BLaER1 (cell line): ENCODE measurements at regions not wholly inside any gene's neighbourhood (a gene's known extent, or its start where the extent isn't known, plus 50 kb on each side); places are given as distances from the start of the nearest gene placed in this dataset.
"Not testable (repeated sequence)": the region's sequence is repeated elsewhere in the genome, so short reads cannot be mapped to it uniquely, and the experiment has no call there.

Source experiments
- H3K27ac ChIP-seq: shearing (Covaris generic); formaldehyde crosslinking; 2 replicates; pipeline ENCODE4 v1.8.1; 2022
- H3K27me3 ChIP-seq: shearing (Covaris generic); formaldehyde crosslinking; 2 replicates; pipeline ENCODE4 v1.8.1; 2022
- H3K36me3 ChIP-seq: shearing (Covaris generic); formaldehyde crosslinking; 2 replicates; pipeline ENCODE4 v1.8.1; 2022
- H3K4me1 ChIP-seq: shearing (Covaris generic); formaldehyde crosslinking; 2 replicates; pipeline ENCODE4 v1.8.1; 2022
- H3K4me2 ChIP-seq: shearing (Covaris generic); formaldehyde crosslinking; 2 replicates; pipeline ENCODE4 v1.8.1; 2022
- H3K4me3 ChIP-seq: shearing (Covaris generic); formaldehyde crosslinking; 2 replicates; pipeline ENCODE4 v1.8.1; 2022
- H3K9ac ChIP-seq: shearing (Covaris generic); formaldehyde crosslinking; 2 replicates; pipeline ENCODE4 v1.8.1; 2022
- H3K9me3 ChIP-seq: shearing (Covaris generic); formaldehyde crosslinking; 2 replicates; pipeline ENCODE4 v1.8.1; 2022
- H4K20me1 ChIP-seq: shearing (Covaris generic); formaldehyde crosslinking; 2 replicates; pipeline ENCODE4 v1.8.1; 2022
- Cebpa-rat ChIP-seq: shearing (Covaris generic); IDR thresholded peaks from 2 replicates; pipeline ENCODE4 v1.8.1; 2022

DNA sequence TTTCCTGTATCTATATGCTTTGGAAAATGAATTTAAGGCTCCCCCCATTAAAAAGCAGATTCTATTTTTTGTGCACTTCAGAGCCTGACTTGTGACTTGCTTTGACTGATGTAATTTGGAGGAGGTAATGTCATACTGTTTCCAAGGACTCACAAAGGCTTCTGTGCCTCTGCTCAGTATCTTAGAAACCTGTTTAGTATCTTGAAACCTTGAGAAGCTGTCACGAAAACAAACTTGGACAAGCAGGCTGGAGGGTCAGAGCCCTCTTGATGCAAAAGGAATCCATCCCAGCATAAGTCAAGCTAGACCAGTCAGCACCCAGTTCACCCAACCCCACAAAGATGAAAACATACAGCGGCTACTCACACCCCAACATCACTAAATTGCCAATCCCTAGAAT, 560.0 kb upstream of the PCDH7 start:
- H3K4me1 ChIP-seq, result no peaks in the 10 kb centered on the region
- no peaks in the 10 kb centered on the region for H4K20me1 ChIP-seq
- H3K36me3 ChIP-seq, result no peaks in the 10 kb centered on the region
- H3K27ac ChIP-seq, result no peak overlapping the region
- TF ChIP-seq Cebpa-rat, result no peak
- H3K9ac ChIP-seq, result no peak overlapping the region
- no peak overlapping the region for H3K4me3 ChIP-seq
- no peaks in the 10 kb centered on the region for H3K9me3 ChIP-seq
- no peak overlapping the region for H3K4me2 ChIP-seq
- H3K27me3 ChIP-seq, result no peaks in the 10 kb centered on the region

DNA sequence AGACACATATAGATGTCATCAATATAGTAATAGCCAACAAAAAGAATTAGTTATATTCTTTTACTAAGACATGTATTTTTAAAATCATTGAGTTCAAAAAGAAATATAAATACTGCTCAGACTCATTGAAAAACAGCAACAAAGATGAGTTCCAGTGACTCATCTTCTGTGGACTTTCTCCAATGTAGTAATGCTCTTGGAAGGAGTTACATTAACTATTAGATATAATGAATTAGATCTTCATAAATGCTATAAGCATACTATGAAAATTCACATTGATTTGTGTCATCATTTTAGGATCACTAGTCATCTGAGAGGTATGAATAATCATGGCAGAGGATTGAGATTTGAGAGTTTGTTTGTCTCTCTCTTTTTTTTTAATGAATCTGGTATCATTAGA, 547.8 kb upstream of the PCDH7 start:
- Histone ChIP-seq H3K4me1 (no peaks in the 10 kb centered on the region), H3K27ac (no peak overlapping the region), H4K20me1 (no peaks in the 10 kb centered on the region), H3K9ac (no peak overlapping the region), H3K4me3 (no peak overlapping the region), H3K27me3 (no peaks in the 10 kb centered on the region), H3K9me3 (no peaks in the 10 kb centered on the region), H3K36me3 (no peaks in the 10 kb centered on the region), H3K4me2 (no peak overlapping the region)
- no peak for TF ChIP-seq Cebpa-rat

DNA sequence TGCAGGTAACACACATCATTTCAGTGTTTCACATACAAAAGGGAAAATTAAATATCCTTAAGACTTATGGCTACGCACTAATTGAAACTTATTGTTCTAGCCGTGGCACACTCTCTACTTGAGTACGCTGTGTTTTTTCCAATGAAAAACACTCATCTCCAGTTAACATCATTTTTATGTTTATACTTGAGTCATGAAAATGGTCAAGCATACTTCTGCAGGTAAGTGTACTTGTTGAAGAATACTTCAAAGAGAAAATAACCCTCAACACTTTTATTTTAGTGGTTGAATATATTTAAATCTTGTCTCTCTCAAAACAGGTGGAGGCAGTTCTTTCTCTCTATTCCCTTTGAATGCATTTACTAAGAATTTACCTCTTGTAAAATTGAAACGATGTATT, 538.7 kb upstream of the PCDH7 start:
- H4K20me1 ChIP-seq, result no peaks in the 10 kb centered on the region
- H3K4me3 ChIP-seq, result no peak overlapping the region
- H3K4me2 ChIP-seq, result no peak overlapping the region
- H3K9ac ChIP-seq, result no peak overlapping the region
- H3K27me3 ChIP-seq, result no peaks in the 10 kb centered on the region
- no peaks in the 10 kb centered on the region for H3K9me3 ChIP-seq
- no peak for TF ChIP-seq Cebpa-rat
- H3K36me3 ChIP-seq, result no peaks in the 10 kb centered on the region
- no peak overlapping the region for H3K27ac ChIP-seq
- 0 out of 2 replicates have a peak, but pooled peaks cover 8% of the 10 kb centered on the region for H3K4me1 ChIP-seq

DNA sequence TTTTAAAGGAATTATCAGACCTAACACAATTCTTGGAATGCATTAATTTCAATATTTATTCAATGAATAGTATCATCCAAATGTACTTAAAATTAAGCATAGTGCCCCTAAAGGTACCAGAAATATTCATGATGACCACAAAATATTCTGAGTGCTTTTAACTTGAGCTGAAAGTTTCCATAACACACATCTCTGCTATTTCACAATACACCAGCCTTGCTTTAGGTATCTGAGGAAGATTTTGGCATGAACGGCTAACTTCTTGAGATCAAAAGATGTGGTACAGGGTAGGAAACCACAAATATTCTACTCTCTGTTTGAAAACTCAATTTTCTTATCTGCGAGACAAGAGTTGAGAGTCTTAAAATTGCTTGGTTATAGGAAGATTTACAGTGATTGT, 538.3 kb upstream of the PCDH7 start:
- Histone ChIP-seq H3K27ac (no peak overlapping the region), H3K36me3 (no peaks in the 10 kb centered on the region), H3K9ac (no peak overlapping the region), H3K4me2 (peak overlapping the region; percentile 34; the same call in 1 of the 2 replicates), H3K27me3 (no peaks in the 10 kb centered on the region), H4K20me1 (no peaks in the 10 kb centered on the region), H3K4me3 (no peak overlapping the region), H3K9me3 (no peaks in the 10 kb centered on the region), H3K4me1 (0 out of 2 replicates have a peak, but pooled peaks cover 8% of the 10 kb centered on the region)
- TF ChIP-seq Cebpa-rat, result no peak

DNA sequence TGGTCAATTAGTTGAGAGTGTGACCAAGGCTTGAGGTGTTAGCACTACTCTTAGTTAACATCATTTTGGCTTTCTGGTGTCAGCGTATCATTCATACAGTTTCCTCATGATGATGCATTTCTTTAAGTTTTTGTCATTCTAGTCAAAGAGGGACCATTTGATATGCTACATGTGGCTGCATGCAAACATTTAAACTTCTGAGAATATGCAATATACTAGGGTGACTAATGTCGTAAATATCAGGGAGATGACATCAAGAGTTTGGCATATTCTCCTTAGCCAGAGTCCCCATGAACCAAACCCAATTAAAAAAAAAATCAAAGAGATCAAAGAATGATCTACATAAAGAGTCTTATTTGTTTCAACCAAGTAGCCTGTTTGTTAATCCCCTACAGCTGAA, 537.4 kb upstream of the PCDH7 start:
- H3K9me3 ChIP-seq, result no peaks in the 10 kb centered on the region
- H4K20me1 ChIP-seq, result no peaks in the 10 kb centered on the region
- H3K4me1 ChIP-seq, result 0 out of 2 replicates have a peak, but pooled peaks cover 8% of the 10 kb centered on the region
- no peaks in the 10 kb centered on the region for H3K27me3 ChIP-seq
- H3K4me3 ChIP-seq, result no peak overlapping the region
- no peak overlapping the region for H3K27ac ChIP-seq
- H3K4me2 ChIP-seq, result no peak overlapping the region
- no peak for TF ChIP-seq Cebpa-rat
- H3K9ac ChIP-seq, result no peak overlapping the region
- H3K36me3 ChIP-seq, result no peaks in the 10 kb centered on the region

DNA sequence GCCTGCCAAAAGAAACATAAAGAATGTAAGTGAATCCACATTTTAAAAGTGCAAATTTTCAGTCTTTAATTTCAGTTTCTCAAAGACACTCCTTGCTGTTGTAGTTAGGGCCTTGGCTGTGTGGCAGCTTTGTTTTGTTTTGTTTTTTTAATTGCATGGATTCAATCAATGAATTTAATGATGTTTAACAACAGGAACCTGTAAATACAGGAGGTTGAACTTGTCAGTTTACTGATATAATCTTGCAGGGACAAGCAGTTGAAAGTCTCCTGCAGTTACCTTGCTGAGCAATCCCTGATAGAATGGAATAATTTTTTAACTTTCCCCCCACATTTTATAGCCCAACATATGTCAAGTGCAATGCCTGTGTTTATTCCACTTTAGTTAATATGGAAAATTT, 528.3 kb upstream of the PCDH7 start:
- Histone ChIP-seq H3K36me3 (no peaks in the 10 kb centered on the region), H3K27me3 (no peaks in the 10 kb centered on the region), H3K4me3 (no peak overlapping the region), H4K20me1 (no peaks in the 10 kb centered on the region), H3K4me2 (no peak overlapping the region), H3K9ac (no peak overlapping the region), H3K4me1 (no peaks in the 10 kb centered on the region), H3K9me3 (no peaks in the 10 kb centered on the region), H3K27ac (no peak overlapping the region)
- no peak for TF ChIP-seq Cebpa-rat

DNA sequence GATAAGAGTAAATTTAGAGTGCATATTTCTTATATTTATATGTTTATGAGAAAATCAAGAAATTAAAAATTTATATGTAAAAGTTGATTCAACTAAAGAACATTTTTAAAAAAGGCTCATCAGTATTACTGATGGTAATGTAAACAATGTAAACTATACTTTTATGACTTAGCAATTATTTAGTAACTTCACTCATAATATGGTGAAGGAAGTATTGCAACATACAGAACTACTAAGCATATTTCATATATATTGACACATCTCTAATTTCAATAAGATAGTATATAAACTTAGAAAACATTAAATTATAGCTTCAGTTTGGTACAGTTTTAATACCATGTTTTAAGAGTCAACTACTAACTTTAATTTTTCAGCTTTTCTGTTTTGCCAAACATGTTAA, 512.8 kb upstream of the PCDH7 start:
- TF ChIP-seq Cebpa-rat, result no peak
- H3K4me3 ChIP-seq, result no peak overlapping the region
- no peaks in the 10 kb centered on the region for H3K9me3 ChIP-seq

DNA sequence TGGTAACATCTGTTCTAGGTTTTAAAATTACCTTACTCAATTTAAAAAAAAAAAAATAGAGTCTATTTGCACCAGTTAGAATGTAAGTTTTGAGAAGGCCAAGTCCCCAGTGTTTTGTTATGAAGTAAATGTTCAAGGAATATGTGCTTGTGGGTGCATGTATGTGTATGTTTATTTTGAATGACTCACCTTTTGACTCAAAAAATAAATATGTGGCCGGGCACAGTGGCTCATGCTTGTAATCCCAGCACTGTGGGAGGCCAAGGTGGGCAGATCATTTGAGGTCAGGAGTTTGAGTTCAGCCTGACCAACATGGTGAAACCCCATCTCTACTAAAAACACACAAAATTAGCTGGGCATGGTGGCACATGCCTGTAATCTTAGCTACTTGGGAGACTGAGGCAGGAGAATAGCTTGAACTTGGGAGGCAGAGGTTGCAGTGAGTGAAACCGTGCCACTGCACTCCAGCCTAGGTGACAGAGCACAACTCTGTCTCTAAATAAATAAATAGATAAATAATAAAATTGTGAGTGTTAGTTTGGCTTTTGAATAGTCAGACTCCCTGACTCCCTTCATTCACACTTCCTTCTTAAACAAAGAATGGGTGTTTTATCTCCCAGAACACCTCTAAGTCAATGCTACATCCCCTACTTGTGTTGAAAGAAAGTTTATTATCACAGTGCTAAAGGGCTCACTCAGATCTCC, 511.3 kb upstream of the PCDH7 start:
- no peak overlapping the region for H3K27ac ChIP-seq
- TF ChIP-seq Cebpa-rat, result no peak

More for the DNA sequence above, 512.8 kb upstream of the PCDH7 start:
- Histone ChIP-seq H3K27ac (no peak overlapping the region), H3K9ac (no peak overlapping the region), H3K27me3 (no peaks in the 10 kb centered on the region), H3K36me3 (no peaks in the 10 kb centered on the region), H3K4me1 (no peaks in the 10 kb centered on the region), H3K4me2 (no peak overlapping the region), H4K20me1 (no peaks in the 10 kb centered on the region)

DNA sequence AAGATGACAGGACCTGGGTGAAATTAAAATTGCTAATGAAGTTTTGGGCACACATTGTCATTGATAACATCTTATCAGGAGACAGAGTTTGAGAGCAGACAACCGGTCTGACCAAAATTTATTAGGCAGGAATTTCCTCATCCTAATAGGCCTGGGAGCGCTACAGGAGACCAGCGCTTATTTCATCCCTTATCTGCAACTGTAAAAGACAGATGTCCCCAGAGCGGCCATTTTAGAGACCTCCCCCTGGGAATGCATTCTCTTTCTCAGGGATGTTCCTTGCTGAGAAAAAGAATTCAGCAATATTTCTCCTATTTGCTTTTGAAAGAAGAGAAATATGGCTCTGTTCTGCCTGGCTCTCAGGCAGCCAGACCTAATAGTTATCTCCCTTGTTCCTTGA, 504.2 kb upstream of the PCDH7 start:
- H3K4me1 ChIP-seq, H3K27ac ChIP-seq, H3K4me2 ChIP-seq, H3K4me3 ChIP-seq, H3K9me3 ChIP-seq, H3K9ac ChIP-seq, H3K27me3 ChIP-seq, H4K20me1 ChIP-seq, H3K36me3 ChIP-seq: not testable (repeated sequence)

More for the DNA sequence above, 511.3 kb upstream of the PCDH7 start:
- no peaks in the 10 kb centered on the region for H4K20me1 ChIP-seq
- H3K9ac ChIP-seq, result no peak overlapping the region
- H3K27me3 ChIP-seq, result no peaks in the 10 kb centered on the region
- H3K9me3 ChIP-seq, result no peaks in the 10 kb centered on the region
- no peak overlapping the region for H3K4me3 ChIP-seq
- H3K4me1 ChIP-seq, result no peaks in the 10 kb centered on the region
- no peak overlapping the region for H3K4me2 ChIP-seq
- no peaks in the 10 kb centered on the region for H3K36me3 ChIP-seq

DNA sequence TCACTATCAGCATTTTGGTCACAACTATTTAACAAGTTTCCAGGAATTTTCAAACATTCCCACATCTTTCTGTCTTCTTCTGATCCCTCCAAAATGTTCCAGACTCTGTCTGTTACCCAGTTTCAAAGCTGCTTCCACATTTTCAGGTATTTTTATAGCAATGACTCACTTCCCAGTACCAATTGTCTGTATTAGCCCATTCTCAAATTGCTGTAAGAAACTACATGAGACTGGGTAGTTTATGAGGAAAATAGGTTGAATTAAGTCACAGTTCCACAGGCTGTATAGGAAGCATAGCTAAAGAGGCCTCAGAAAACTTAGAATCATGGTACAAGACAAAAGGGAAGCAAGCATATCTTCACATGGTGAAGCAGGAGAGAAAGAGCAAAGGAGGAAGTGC, 475.0 kb upstream of the PCDH7 start:
- no peak for TF ChIP-seq Cebpa-rat
- H3K4me2 ChIP-seq, result no peak overlapping the region
- H4K20me1 ChIP-seq, result no peaks in the 10 kb centered on the region
- no peak overlapping the region for H3K27ac ChIP-seq
- H3K36me3 ChIP-seq, result no peaks in the 10 kb centered on the region
- no peak overlapping the region for H3K9ac ChIP-seq
- no peaks in the 10 kb centered on the region for H3K4me1 ChIP-seq
- no peaks in the 10 kb centered on the region for H3K27me3 ChIP-seq
- H3K4me3 ChIP-seq, result no peak overlapping the region
- H3K9me3 ChIP-seq, result 0 out of 2 replicates have a peak, but pooled peaks cover 4% of the 10 kb centered on the region
